ENCODE measurements at regions not wholly inside any gene's neighbourhood (a gene's known extent, or its start where the extent isn't known, plus 50 kb on each side); places are given as distances from the start of the nearest gene placed in this dataset.
"Not testable (repeated sequence)": the region's sequence is repeated elsewhere in the genome, so short reads cannot be mapped to it uniquely, and the experiment has no call there.

DNA sequence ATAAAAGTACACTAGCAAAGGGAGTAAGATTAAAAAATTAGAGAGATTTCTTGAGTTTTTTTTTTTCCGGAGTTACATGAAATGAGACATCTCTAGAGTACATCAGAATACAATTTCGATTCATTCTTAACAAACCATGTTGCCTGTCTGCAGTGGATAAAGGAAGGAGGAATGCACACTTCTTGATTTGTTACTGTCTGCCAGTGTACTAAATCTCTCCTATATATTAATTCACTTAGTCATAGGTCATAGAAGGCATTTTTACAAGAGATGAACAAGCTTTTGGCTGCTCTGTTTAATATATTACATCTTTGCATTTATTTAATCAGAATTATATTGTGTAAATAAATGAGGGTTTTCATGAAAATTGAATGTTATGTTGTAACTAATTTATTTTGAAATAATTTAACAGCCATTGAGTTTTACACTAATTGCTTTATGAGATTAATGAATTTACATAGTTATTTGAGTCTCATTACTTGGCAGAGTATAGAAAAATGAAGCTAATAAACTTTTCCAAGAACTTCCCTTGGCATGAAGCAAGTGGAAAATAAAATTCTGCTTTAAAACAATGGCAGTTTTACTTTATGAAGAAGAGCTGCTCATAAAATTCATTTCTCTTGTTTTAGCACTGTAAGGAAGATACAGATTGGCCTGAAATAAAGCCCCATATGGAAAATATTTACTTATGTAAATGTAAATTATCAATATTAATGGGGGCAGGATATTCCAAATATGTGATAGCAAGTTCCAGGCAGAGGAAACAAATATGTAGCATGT, 1284.7 kb downstream of the BRINP3 start:
- DNase-seq = no peak

DNA sequence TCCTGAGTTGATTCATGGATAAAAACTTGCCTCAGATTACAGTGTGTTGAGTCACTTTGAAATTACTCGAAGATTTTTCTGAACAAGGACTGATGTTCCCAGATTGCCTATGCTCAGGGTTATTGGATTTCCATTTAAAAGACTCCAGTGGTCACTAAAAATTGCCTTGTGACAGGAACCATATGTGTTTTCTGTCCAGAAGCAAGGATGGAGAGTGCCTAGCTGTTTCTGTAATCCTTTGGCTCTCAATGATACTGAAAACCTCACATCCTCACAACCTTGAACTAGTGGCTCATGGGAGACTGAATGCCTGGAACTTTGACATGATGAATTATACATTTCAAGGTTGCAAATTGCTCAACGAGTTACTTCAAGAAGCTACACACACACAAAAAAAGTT, 1271.8 kb downstream of the BRINP3 start:
- DNase-seq = no peak

DNA sequence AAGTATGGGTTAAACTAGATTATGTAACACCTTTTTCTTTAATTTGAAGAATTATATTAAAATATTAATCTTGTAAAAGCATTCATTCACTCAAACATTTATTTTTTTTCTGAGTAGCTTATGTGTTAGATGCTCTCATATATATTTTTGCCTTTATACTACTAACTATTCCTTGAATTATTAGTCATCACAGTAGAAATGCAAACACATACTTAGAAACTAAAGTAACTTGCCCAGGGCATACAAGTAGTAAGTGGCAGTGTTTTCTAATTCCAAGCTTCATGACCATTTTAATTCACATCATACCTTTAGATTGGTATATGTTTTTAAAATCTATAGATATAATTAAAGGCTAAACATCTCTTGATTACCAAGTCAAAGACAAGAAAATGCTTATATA, 1271.0 kb downstream of the BRINP3 start:
- no peak for DNase-seq

DNA sequence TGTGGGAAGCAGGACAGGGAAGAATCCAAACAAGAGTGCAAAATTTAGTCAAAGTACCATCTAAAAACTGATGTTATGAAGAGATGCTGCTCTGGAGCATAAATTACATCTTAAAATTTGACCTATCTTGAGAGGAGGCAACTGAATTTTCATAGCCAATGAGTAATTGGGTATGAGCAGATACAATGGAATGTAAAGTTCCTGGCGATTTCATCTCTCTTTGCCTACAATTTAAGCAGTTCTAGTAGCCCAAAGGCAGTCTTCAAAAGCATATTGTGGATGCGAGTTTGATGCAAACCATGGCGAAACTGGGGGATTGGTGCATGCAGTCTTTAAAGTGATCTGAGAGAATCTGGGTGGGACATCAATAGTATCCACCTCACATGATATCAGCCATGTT, 1265.9 kb downstream of the BRINP3 start:
- DNase-seq = no peak

DNA sequence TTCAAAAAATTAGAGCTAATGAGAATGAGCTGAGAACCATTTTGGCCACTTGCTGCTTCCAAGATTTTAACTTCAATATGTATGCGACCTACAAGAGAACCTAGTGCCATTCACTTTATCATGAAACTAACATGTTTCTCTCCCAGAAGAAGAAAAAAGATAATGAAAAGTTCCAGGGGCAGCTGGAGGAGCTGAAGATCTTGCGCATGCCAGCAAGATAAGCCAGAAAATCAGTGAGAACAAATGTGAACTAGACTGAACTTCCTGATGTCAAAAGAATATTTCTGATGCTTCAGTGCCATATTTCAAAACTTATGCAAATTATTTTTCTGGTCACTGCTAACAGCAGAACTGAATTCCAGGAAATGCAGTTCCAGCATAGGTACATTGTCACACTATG, 1265.1 kb downstream of the BRINP3 start:
- DNase-seq = no peak

DNA sequence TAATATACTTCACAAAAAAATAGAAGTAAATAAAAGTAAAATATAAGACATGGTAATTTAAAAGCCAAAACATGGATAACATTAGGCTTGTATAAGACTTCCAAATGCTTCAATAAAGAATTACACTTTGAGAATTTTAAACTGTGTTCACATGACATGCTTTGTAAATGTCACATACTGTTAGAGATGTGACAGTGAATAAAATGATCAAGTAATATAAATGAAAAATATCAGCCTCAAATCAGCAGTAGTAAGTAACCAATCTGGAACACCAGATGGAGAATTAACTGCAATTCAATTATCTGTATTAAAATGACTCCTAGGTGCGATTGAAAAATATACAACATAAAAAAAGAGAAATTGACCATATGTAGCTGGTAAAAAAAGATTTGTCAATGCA, 1260.8 kb downstream of the BRINP3 start:
- DNase-seq = no peak

DNA sequence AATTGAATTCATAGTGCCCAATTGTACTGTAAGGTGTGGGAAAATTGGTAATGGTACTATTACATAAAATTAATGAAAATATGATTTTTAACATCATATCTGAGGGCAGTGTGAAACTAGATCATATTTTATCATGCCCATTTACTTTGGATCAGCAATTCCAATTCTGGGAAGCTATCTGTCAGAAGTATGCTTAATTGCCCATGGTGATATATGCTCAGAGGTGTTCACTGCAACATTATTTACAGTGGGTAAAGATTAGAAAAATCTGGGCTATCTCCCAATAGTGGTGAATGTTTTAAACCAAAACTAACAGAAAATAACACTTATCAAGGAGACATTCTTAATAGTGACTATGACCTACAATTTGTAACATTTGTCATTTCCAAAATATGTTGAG, 1260.0 kb downstream of the BRINP3 start:
- DNase-seq = no peak

DNA sequence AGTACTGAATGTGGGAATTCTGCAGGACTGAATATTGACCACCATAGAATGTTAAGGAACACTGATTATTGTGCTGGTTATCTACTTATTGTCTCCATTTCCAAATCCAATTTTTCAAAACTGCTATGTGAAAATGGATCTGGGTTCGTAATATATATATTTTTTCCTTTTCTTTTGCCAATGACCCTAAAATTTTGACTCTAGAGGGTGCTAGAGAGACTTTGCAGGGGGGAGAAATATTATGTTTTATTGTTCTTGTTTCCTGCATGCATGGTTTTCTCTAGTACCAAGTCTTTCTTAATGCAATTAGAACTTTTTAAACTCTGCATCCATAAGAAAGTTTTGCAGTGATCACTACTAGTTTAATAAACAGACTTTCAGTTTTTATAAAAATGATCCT, 1256.9 kb downstream of the BRINP3 start:
- DNase-seq = no peak

DNA sequence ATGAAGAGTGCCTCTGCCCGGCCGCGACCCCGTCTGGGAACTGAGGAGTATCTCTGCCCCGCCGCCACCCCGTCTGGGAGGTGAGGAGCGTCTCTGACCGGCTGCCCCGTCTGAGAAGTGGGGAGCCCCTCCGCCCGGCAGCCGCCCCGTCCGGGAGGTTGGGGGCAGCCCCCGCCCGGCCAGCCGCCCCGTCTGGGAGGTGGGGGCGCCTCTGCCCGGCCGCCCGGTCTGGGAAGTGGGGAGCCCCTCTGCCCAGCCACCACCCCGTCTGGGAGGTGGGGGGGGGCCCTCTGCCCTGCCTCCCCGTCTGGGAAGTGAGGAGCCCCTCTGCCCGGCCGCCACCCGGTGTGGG, 1251.9 kb downstream of the BRINP3 start:
- DNase-seq = not testable (repeated sequence)

DNA sequence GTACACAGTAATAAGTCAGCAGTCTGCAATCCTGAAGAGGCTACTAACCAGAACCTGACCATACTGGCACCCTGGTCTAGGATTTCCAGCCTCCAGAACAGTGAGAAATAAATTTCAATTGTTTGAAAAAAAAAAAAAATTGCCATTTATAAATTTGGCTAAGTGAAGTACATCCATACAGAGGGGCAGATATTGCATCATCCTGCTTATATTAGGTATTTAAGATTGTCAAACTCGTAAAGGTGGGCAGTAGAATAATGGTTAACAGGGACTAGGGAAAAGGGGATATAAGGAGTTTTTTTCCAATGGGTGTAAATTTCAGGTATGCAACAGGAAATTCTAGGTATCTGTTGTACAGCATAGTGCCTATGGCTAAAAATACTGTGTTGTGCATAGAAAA, 1250.9 kb downstream of the BRINP3 start:
- no peak for DNase-seq

DNA sequence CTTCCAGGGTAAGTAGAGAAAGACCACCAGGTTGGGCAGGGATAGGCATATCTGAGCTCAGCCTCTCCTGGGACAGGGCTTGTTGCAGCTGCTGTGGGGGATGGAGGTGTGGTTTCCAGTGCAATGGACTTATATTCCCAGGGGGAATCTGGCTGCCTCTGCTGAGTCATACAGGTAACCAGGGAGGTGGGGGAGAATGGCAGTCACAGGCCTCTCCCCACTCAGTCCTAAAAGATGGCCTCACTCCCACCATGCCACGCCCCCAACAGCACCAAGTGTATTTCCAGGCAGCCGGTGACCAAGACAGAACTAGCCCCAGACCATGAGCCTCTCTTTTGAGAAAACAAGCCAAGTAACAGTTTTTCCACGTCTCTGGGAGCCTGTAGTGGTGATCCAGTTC, 1240.7 kb downstream of the BRINP3 start:
- DNase-seq = no peak

DNA sequence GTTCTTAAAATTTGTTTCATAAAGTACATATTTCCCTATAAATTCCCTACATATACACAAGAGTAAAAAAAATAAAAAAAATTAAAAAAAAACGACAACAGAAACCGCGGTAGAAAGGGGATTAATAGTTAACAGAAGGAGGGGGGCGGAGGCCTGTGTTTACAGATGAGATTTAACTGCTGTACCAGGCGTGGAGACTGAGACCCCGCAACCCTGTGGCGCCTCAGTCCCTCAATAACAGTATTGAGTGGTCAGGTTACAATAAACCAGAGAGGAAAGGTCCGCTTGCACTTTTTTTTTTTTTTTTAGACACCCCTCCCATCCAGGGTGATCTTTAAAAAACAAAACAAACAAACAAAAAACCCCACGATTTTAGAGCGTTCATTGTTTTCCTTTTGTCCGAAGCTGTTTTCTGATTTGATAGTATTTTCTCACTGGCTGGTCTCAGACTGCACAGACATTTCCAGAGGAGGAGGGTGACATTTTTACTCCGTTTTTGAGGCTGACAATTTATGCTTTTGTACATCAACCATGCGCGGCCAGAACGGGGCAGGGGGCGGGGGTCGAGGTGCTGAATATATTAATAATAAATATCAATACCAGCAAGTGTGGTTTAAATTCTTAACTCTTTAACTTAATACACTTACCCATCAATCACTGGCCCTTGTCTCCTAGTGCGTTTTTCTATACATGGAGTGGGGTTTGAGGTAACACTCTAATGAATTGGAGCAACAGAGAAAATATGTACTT, 1223.9 kb downstream of the BRINP3 start:
- no peak for DNase-seq

DNA sequence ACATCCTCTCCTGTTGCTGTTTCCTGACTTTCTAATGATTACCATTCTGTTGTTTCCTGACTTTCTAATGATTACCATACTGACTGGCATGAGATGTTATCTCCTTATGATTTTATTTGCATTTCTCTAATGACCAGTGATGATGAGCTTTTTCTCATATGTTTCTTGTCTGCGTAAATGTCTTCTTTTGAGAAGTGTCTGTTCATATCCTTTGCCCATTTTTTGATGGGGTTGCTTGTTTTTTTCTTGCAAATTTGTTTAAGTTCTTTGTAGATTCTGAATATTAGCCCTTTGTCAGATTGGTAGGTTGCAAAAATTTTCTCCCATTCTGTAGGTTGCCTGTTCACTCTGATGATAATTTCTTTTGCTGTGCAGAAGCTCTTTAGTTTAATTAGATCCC, 1216.5 kb downstream of the BRINP3 start:
- not testable (repeated sequence) for DNase-seq

DNA sequence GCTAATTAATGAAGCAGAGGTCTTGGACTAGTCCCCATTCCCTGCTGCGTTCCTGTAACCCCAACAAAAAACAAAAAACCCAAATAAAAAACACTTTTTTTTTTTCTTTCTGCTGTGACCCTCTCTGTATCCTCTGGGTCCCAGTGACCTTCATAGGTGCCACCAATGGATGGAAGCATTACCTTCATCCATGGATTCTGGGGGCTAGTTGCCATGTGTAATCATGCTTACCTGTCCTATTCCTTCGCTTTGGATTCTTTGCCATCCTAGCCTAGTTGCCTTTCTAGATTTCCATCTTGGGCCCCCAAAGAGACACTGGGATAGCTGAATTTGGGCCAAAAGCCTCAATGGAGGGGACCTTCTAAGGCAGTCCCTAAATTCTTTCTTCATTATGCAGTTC, 1208.7 kb downstream of the BRINP3 start:
- DNase-seq = no peak

DNA sequence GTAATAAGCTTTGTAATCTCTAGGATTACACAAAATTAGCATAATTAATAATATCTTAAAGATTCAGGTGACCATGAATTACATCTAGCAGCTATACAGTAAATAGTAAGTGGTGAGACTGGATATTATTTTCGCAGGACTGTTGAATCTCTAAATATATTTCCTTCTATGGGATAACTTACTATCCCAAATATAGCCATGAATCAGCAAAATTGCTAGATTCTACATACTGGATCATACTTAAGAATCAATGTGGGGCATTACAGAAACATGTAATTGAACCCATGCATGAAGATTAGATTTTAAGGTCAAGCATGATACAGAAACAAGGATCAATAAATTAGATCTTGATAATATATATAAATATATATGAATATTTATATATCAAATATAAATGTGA, 1203.4 kb downstream of the BRINP3 start:
- no peak for DNase-seq

DNA sequence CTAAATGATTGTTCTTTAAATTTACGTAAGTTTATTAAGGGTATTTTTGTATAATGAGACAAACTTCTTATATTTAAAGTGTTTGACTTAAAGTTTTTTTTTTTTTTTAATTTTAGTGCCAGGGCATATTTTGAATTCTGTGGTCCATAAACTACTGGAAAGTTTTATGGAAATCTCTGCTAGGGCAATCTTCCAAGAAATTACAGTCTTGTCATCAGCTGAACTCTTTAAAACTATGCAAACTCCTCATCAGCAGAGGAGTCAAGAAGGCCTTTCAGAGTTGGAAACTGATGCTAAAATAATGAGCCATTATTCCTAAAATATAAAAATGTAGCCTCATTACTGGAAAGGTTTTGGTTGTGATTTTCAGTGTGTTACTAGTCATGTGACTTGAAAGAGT, 1201.9 kb downstream of the BRINP3 start:
- DNase-seq = no peak

DNA sequence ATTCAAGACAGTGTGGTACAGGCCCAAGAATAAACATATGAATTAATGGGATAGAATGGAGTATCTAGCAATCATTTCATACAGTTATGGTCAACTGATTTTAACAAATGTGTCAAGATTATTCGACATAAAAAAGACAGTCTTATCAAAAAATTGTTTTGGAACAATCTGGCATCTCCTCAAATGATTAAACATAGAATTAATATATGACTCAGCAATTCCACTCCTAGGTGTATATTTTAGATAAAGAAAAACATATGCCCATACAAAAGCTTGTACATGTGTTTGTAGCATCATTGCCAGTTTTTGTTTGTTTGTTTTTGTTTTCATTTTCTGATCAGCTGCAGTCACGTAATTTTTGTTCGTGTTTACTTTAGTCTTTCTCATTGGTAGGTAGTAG, 1188.3 kb downstream of the BRINP3 start:
- no peak for DNase-seq

DNA sequence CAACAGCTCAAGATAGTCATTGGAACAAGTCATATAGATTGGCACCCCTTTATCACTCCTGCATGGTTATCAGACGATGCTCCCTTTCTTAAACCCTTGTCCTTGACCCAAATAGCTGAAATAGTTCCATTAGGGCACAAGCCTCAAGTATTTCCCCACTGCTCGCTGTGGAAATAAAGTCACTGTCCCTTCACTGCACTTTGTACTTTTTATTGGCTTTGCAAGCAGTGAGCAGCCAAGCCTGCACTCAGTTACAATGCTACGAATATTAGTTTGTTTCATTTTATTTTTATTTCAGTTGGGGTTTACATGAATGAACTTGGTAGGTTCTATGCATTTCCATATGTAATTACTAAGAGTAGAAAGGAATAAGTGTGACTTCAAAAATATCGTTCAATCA, 1176.4 kb downstream of the BRINP3 start:
- no peak for DNase-seq

DNA sequence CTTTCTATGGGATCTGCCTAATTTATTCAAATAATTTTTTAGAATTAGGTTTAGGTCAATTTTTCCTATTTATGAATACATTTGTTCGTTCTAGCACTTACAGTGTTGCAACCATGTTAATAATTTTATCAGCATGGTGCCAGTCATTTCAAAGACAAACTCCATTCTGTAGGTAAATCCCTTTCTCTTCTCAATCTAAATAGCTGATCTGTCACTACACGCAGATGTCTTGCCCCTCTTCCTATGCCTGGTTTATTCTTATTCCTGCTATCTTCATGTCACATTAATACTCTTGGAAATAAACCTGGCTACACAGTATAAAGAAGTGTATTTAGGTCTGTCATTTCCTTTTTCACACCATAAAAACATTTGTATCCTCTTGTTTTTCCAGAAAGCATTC, 1172.4 kb downstream of the BRINP3 start:
- no peak for DNase-seq

DNA sequence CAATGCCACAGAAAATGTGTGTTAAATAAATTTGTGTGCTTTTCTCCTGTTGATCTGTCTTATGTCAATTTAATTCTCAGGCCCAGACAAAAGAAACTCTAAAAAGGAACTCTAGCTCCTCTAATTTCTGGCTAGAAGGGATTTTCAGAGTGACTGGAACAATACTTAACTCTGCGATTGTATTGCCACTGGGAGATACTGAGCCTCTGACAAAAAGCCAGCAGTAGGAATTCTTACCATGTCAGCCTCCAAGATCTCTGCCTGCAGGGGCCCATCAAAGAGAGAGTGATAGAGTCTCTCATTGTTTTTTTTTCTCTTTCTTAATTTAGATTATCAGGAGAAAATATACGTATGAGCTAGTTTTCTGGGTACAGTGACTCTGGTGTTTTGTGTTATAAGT, 1165.7 kb downstream of the BRINP3 start:
- DNase-seq = no peak

DNA sequence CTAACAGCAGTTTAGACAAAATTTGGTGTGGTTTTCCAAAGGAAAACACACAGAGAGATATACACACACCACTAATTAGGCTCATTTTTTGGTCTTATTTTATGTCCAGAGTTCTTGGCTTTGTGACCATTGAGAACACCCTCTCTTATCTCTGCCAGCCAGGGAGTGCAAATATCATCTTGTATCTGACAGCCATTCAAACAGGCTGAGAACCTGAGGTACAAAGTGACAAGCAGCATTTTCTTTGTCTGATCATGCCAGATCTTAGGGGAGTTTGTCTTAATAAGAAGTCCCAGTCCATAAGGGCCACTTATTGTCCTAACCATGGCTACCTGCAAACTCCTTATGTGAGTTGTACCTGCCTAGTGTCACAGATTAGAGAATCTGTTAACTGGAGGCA, 1165.2 kb downstream of the BRINP3 start:
- no peak for DNase-seq

DNA sequence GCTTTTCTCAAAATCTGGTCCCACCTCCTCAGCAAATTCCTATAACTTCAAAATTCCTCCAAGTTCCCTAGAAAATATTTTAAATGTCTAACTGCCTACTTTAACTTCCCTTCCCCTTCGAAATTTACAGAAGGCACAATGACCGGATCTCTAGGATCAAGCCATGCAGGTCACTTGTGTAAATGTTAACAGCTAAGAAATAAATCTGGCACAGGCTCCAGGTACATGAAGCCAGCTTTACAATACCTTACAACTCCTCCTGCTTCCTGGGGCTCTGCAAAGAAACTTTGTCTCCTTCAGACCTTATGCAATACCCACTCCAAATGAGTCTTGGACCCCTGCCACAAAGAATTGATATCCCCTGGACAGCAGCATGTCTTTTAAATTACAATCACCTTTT, 1164.2 kb downstream of the BRINP3 start:
- DNase-seq = no peak

DNA sequence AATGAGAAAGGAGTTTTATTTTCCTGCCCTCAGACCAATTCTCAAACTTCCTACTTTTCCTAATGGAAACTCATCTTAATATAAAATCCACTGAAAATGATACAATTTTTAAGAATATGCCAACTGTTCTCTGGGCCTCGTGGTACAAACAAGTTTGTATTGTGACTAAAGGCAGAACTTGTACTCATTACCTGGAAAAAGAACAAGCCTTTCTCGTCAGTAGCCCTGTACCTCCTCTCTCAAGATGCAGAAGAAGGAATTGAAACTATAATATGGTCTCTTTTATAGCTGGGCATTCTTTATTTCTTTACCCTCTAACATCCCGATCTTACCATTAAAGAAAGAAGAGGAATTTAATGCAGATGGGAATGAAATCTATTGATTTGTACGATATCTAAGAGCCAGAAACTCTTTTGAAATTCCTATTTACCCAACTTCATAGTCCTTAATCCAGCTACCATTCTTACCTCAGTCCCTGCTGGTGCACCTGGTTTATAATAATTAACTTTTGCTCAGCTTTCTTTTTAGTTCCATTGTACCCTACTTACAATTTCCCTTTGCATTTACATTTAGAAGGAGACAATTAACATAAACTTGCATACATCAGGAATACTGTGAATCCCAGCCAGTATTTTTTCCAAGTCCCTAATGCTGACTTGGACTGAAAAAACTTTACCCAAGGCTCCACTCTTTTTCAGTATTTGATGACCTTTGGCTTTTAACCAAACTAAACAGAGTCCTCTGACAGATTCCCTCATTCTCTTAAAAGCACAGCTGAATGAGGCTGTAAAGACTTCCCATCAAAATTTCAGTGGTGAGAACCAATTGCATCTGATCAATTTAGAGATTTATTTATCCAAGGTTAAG, 1162.4 kb downstream of the BRINP3 start:
- DNase-seq = no peak

DNA sequence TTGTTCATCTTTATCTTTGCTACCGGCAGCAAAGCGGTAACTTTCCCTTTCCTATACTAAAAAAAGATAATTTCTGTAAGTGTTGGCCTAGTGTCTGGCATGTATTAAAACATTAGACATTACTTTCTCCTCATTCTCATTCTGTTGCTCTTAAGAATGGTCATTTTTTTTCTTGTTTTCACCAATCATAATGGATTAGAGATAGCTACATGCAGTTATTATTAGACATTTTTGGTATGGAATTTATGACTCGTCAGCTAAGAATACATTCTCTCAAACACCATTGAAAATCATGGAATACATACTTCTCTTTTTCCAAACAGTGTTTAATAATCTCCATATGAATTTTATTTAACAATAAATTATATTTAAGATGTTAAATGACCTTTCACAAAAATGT, 1154.6 kb downstream of the BRINP3 start:
- no peak for DNase-seq
